GM04504 (cell line): ENCODE measurements at regions not wholly inside any gene's neighbourhood (a gene's known extent, or its start where the extent isn't known, plus 50 kb on each side); places are given as distances from the start of the nearest gene placed in this dataset.
"Not testable (repeated sequence)": the region's sequence is repeated elsewhere in the genome, so short reads cannot be mapped to it uniquely, and the experiment has no call there.

Source experiments
- DNase-seq: peaks from one replicate; pipeline ENCODE4 v3.0.0-alpha.2; 2012; ENCODE audit warnings: low read depth

GRCh38 chr2:208608122-208608835 lies 201.7 kb downstream of the PTH2R start:
- DNase-seq, result no peak

DNA sequence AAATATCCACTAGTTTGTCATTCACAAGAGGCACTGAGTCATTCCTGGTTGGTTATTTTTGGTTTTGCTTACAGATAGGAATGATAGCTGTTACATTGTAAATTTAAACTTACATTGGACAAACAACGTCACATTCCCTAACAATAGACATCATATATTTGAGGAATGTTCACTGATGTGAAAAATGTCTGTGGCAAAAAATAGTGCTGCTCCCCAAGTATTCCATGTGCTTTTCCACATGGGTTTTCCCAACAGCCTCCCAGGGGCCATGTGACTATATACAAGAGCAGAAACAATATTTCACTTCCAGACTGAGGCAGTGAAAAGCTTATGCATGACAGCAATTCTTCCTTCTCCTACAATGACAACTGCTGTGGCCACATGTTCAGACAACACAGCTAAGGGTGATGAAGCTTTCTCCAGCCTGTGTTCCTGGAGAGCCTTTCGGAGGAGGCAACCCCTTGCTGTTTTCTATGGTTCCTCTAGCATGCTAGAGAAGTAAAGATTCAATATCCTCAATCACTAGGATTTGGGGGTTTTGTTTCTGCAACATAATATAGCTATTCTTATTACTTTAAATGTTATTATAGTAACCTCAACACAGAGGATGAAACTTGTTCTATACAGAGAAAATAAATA lies 202.7 kb downstream of the PTH2R start:
- DNase-seq, result no peak

DNA sequence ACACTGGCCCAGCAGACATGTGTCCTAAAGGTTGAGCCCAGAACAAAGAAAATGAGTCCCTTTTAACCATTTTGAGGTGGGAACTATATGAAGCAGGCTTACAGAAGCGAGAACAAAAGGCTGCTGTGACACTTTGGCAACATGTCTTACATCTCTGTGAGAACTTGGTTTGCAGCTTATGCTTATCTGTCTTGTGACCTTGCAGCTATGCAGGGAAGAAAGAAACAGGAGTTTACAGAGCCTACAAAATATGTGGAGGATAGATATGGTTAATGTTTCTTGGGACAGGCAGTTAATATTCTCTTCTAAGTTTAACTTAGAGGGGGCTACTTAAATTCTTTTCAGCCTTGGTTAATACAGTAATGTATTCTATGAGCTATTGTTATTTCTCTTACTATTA lies 209.1 kb downstream of the PTH2R start:
- DNase-seq, result not testable (repeated sequence)

- no peak for DNase-seq
Observed at GRCh38 chr2:208618220-208618619, 211.6 kb downstream of the PTH2R start.

DNA sequence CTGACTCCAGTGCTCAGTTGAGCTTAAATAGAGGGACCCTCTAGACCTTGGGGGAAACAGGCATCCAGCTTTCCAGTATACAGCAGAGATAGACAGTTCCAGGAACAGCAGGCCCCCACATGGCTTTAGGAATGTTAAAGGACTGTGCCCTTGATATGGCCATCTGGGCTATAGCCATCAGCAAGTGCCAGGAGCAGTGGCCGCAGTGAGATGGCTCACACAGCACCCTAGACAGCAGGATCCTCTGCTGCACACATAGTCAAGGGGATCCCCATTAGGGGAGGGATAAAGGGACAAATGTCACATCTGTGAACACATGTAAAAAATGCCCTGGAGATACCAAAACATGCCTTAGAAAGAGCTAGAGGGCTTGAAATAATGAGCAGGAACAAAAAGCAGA lies 213.4 kb downstream of the PTH2R start:
- DNase-seq, result no peak

DNA sequence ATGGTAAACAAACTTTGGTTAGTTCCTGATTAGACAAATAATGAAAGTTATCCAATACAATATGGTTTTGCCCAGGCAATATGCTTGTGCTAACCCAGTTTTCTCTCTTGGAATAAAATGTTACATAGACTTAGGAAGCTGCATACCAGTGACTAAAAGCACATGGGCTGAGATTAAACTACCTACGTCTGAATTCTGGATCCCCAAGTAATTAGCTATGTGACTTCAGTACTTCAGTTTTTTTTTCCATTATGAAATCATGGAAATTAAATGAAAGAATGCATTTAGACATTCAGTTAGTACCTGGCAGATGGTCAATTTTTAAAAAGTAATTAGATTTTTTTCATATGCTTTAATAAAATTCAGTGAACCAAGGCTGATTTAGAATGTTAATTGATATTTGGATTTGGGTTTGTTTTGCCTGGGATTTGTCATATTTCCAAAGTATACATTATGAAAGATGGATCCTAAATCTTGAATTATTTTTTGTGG lies 213.9 kb downstream of the PTH2R start:
- DNase-seq, result no peak

- no peak for DNase-seq
Observed at GRCh38 chr2:208627110-208627884, 220.7 kb downstream of the PTH2R start.

DNA sequence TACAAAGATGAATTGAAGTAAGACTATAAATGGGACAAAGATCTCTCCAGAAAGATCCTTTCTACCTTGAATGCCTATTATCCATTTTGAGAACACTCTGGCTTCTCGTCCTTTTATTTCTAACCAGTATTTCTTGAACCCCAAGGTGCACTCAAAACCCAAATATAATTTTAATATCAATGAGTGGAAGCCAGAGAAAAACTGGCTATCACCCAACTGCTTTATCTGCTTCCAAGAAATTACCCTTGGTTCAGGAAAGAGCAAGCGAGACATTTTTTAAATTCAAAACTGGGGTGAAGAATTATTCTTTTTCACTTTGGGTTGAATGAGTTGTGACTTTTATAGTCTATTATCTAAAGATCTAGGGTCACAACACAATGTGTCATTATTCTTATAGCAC lies 221.3 kb downstream of the PTH2R start:
- DNase-seq, result no peak

DNA sequence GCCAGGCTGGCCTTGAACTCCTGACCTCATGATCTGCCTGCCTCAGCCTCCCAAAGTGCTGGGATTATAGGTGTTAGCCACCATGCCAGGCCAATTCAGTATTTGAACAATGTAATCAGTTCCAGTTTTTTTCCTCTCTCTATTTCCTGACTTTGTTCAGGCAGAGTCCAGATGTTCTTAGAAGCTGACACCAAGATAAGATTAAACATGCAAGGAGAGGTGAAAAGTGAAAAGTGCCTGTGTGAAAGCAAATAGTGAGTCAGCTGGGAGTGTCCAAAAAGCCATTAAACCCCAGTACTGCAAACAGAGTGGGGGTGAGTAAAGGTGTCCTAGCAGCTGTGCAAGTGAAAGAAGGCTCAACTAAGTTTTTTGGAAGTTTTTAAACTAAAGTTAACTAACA lies 231.5 kb downstream of the PTH2R start:
- no peak for DNase-seq

GRCh38 chr2:208642125-208642779 lies 235.7 kb downstream of the PTH2R start:
- DNase-seq, result no peak

- no peak for DNase-seq
Observed at GRCh38 chr2:208643145-208643544, 236.6 kb downstream of the PTH2R start.

GRCh38 chr2:208645226-208645625 lies 238.6 kb downstream of the PTH2R start:
- DNase-seq, result no peak

DNA sequence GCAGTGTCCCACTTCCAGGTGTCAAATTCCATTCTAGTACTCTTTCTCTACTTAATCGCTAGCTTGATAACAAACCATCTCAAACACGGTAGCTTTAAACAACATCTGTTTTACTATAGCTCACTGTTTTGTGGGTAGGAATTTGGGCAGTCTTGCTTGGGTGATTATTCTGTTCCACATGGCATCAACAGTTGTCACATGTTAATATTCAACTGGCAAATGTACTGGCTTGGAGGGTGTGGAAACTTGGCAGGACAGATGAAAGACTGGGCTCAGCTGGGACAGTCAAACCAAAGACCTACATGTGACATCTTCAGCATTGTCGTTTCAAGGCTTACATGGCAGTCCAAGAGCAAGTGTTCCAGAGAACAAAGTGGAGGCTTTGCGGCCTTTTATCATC lies 241.8 kb downstream of the PTH2R start:
- no peak for DNase-seq

- no peak for DNase-seq
Observed at GRCh38 chr2:208653383-208653782, 246.8 kb downstream of the PTH2R start.

DNA sequence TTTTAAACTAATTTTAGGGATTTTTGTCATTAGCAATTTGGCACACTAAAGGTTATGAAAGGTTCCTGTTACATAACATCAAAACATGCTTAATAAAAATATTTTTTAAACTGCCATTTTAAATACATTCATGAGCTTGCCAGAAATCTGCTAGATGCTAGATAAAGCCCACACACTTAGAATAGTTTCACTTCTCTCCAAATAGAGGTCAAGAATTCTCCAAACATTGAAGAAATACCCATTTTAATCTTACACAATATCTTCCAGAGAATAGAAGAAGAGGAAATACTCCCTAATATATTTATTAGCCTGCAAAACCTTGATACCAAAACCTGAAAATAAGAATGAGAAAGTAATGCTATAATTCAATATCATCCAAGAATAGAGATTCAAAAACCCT lies 247.5 kb downstream of the PTH2R start:
- no peak for DNase-seq

GRCh38 chr2:208657468-208657867 lies 250.9 kb downstream of the PTH2R start:
- no peak for DNase-seq

- no peak for DNase-seq
Observed at GRCh38 chr2:208669394-208669793, 262.8 kb downstream of the PTH2R start.

- no peak for DNase-seq
Observed at GRCh38 chr2:208671284-208671683, 264.7 kb downstream of the PTH2R start.

- DNase-seq, result no peak
Observed at GRCh38 chr2:208671886-208672680, 265.5 kb downstream of the PTH2R start.

- no peak for DNase-seq
Observed at GRCh38 chr2:208673631-208674030, 267.0 kb downstream of the PTH2R start.

GRCh38 chr2:208674919-208675318 lies 268.3 kb downstream of the PTH2R start:
- no peak for DNase-seq

GRCh38 chr2:208685929-208686328 lies 279.3 kb downstream of the PTH2R start:
- DNase-seq, result not testable (repeated sequence)
